Osteoblast (primary cell): ENCODE measurements at regions not wholly inside any gene's neighbourhood (a gene's known extent, or its start where the extent isn't known, plus 50 kb on each side); places are given as distances from the start of the nearest gene placed in this dataset.

Experiments used
- DNase-seq: peaks from one replicate; pipeline ENCODE4 v3.0.0; 2011; ENCODE audit warnings: low spot score, mixed read lengths; ENCODE audit not compliant: insufficient read length; ENCODE audit errors: missing footprints
- H2AFZ ChIP-seq: 2 replicates; pipeline ENCODE4 v1.6.0; 2011; ENCODE audit warnings: mild to moderate bottlenecking, low read length
- H3K27ac ChIP-seq: 2 replicates; pipeline ENCODE4 v1.5.1; 2011; ENCODE audit warnings: mild to moderate bottlenecking, low read depth, low read length, moderate library complexity
- H3K27me3 ChIP-seq: 2 replicates; pipeline ENCODE4 v1.6.0; 2012; ENCODE audit warnings: mild to moderate bottlenecking, control low read depth, inconsistent platforms, low read length, moderate library complexity; ENCODE audit not compliant: insufficient read depth
- H3K36me3 ChIP-seq: 2 replicates; pipeline ENCODE4 v1.5.1; 2011; ENCODE audit warnings: mild to moderate bottlenecking, low read length, control low read depth, moderate library complexity; ENCODE audit not compliant: insufficient read depth
- H3K4me1 ChIP-seq: 2 replicates; pipeline ENCODE4 v1.5.1; 2011; ENCODE audit warnings: mild to moderate bottlenecking, low read length, control low read depth, moderate library complexity; ENCODE audit not compliant: insufficient read depth
- H3K4me2 ChIP-seq: 2 replicates; pipeline ENCODE4 v1.6.0; 2011; ENCODE audit warnings: mild to moderate bottlenecking, low read length; ENCODE audit not compliant: insufficient read depth
- H3K4me3 ChIP-seq: fragments of 200-600 bp; sonication (generic); 3 replicates; pipeline ENCODE4 v1.5.1; 2012; ENCODE audit warnings: mild to moderate bottlenecking, low read length, inconsistent platforms; ENCODE audit not compliant: insufficient read depth
- H3K79me2 ChIP-seq: 2 replicates; pipeline ENCODE4 v1.6.0; 2012; ENCODE audit warnings: mild to moderate bottlenecking, low read length, control low read depth, inconsistent platforms; ENCODE audit not compliant: insufficient read depth
- H3K9me3 ChIP-seq: 2 replicates; pipeline ENCODE4 v1.5.1; 2011; ENCODE audit warnings: low read depth, low read length, control low read depth
- H4K20me1 ChIP-seq: 2 replicates; pipeline ENCODE4 v1.6.0; 2012; ENCODE audit warnings: mild to moderate bottlenecking, low read length, control low read depth; ENCODE audit not compliant: insufficient read depth
- TF ChIP-seq, protein P1 (sequence below): IDR thresholded peaks from 2 replicates; pipeline ENCODE4 v1.5.1; 2011; ENCODE audit warnings: mild to moderate bottlenecking, low read depth, low read length, moderate library complexity; ENCODE audit errors: extremely low read depth

- TF ChIP-seq, protein P1, sequence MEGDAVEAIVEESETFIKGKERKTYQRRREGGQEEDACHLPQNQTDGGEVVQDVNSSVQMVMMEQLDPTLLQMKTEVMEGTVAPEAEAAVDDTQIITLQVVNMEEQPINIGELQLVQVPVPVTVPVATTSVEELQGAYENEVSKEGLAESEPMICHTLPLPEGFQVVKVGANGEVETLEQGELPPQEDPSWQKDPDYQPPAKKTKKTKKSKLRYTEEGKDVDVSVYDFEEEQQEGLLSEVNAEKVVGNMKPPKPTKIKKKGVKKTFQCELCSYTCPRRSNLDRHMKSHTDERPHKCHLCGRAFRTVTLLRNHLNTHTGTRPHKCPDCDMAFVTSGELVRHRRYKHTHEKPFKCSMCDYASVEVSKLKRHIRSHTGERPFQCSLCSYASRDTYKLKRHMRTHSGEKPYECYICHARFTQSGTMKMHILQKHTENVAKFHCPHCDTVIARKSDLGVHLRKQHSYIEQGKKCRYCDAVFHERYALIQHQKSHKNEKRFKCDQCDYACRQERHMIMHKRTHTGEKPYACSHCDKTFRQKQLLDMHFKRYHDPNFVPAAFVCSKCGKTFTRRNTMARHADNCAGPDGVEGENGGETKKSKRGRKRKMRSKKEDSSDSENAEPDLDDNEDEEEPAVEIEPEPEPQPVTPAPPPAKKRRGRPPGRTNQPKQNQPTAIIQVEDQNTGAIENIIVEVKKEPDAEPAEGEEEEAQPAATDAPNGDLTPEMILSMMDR: no peak
- DNase-seq: no peak
- Histone ChIP-seq H3K9me3 (no peaks in the 10 kb centered on the region), H3K27me3 (no peaks in the 10 kb centered on the region), H3K4me2 (peak overlapping the region; percentile 15), H3K36me3 (no peaks in the 10 kb centered on the region), H3K27ac (no peak overlapping the region), H2AFZ (no peak overlapping the region), H4K20me1 (no peaks in the 10 kb centered on the region), H3K79me2 (no peaks in the 10 kb centered on the region), H3K4me3 (no peak overlapping the region), H3K4me1 (peaks cover 28% of the 10 kb centered on the region)
Measured at GRCh38 chr17:31629696-31630470, 229.2 kb downstream of the COPRS start.

DNA sequence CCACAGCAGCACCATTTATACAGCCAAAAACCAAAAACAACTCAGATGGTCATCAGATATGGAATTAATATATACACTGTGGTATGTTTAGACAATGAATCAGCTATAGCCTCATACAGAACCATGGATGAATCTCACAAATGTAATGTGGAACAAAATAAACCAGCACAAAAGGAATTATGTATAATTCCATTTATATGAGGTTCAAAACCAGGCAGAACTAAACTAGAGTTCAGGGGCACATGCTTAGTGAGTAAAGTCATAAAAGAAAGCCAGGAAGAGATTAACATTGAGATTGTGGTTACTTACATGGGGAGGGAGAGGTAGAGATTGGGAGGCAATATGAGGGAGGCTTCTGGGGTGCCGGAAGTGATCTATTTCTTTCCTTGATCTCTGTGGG lies 231.1 kb downstream of the COPRS start:
- Histone ChIP-seq H4K20me1 (no peaks in the 10 kb centered on the region), H3K9me3 (no peaks in the 10 kb centered on the region), H2AFZ (no peak overlapping the region), H3K4me1 (peaks cover 28% of the 10 kb centered on the region), H3K36me3 (no peaks in the 10 kb centered on the region), H3K4me3 (no peak overlapping the region), H3K79me2 (no peaks in the 10 kb centered on the region), H3K4me2 (peak overlapping the region; percentile 15), H3K27me3 (no peaks in the 10 kb centered on the region), H3K27ac (peak overlapping the region; percentile 65)
- TF ChIP-seq, protein P1: no peak
- DNase-seq: peak; percentile 73

DNA sequence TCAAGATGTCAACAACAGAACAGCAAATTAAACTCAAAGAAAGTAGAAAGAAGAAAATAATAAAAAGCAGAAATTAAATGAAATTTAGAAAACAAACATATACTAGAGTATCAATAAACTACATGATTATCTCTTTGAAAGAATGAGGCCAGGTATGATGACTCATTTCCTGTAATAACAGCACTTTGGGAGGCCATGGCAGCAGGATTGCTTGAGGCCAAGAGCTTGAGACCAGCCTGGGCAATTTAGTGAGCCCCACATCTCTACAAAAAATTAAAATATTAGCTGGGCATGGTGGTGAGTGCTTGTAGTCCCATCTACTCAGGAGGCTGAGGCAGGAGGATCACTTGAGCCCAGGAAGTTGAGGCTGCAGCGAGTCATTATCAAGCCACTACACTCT lies 232.5 kb downstream of the RAB11FIP4 start:
- Histone ChIP-seq H4K20me1 (no peaks in the 10 kb centered on the region), H3K4me2 (no peak overlapping the region), H3K36me3 (peaks cover 2% of the 10 kb centered on the region), H2AFZ (no peak overlapping the region), H3K9me3 (no peaks in the 10 kb centered on the region), H3K27ac (no peak overlapping the region), H3K27me3 (no peaks in the 10 kb centered on the region), H3K4me1 (peaks cover 15% of the 10 kb centered on the region), H3K4me3 (no peak overlapping the region), H3K79me2 (no peaks in the 10 kb centered on the region)
- DNase-seq: no peak
- TF ChIP-seq, protein P1: no peak

DNA sequence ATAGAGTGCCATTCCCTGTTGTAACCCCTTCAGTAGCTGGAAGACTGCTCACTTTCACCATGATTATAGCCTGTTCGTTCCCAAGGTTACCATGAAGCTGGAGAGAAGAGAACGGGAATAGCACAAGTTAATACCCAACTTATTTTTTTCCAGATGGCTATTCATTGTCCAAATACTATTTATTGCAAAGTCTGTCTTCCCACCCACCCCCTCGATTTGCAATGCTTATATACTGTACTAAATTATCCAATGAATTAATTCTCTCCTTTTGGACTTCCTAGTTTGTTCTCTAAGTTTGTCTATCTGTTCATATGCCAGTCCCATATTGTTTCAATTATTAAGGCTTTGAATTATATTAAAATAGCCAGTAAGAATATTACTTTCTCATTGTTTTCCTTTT lies 231.0 kb downstream of the RAB11FIP4 start:
- H3K9me3 ChIP-seq: no peaks in the 10 kb centered on the region
- H4K20me1 ChIP-seq: no peaks in the 10 kb centered on the region
- DNase-seq: no peak
- peaks cover 3% of the 10 kb centered on the region for H3K4me1 ChIP-seq
- H3K4me2 ChIP-seq: no peak overlapping the region
- no peaks in the 10 kb centered on the region for H3K27me3 ChIP-seq
- H3K36me3 ChIP-seq: peaks cover 14% of the 10 kb centered on the region
- no peaks in the 10 kb centered on the region for H3K79me2 ChIP-seq
- H3K27ac ChIP-seq: no peak overlapping the region
- H2AFZ ChIP-seq: no peak overlapping the region
- no peak overlapping the region for H3K4me3 ChIP-seq
- TF ChIP-seq, protein P1: no peak
